ENCODE measurements at regions not wholly inside any gene's neighbourhood (a gene's known extent, or its start where the extent isn't known, plus 50 kb on each side); places are given as distances from the start of the nearest gene placed in this dataset.
"Not testable (repeated sequence)": the region's sequence is repeated elsewhere in the genome, so short reads cannot be mapped to it uniquely, and the experiment has no call there.

- not testable (repeated sequence) for TF ChIP-seq ZNF33A (CRISPR knock-in tag; IDR thresholded peaks at IDR 0.05; ENCODE audit: borderline replicate concordance); SETDB1 (CRISPR knock-in tag; IDR thresholded peaks at IDR 0.05; ENCODE audit: borderline replicate concordance); ZNF800 (CRISPR knock-in tag; IDR thresholded peaks at IDR 0.05); RAD21 (CRISPR knock-in tag; IDR thresholded peaks at IDR 0.05); KLF11 (CRISPR knock-in tag; IDR thresholded peaks at IDR 0.05); EP300 (IDR thresholded peaks at IDR 0.05; ENCODE audit: low read depth in 2 of 2, low read length in 2 of 2); EP300 (CRISPR knock-in tag; IDR thresholded peaks at IDR 0.05; ENCODE audit: borderline replicate concordance); CEBPB (IDR thresholded peaks at IDR 0.05; ENCODE audit: borderline replicate concordance, low read depth, low read length); CREB1 (IDR thresholded peaks at IDR 0.05); CREB1 (CRISPR knock-in tag; IDR thresholded peaks at IDR 0.05); PHF20 (CRISPR knock-in tag; IDR thresholded peaks at IDR 0.05); TBP (CRISPR knock-in tag; IDR thresholded peaks at IDR 0.05); ARID5B (CRISPR knock-in tag; IDR thresholded peaks at IDR 0.05); ZNF136 (CRISPR knock-in tag; IDR thresholded peaks at IDR 0.05; ENCODE audit: low read depth)
- TF ChIP-seq, protein P1, sequence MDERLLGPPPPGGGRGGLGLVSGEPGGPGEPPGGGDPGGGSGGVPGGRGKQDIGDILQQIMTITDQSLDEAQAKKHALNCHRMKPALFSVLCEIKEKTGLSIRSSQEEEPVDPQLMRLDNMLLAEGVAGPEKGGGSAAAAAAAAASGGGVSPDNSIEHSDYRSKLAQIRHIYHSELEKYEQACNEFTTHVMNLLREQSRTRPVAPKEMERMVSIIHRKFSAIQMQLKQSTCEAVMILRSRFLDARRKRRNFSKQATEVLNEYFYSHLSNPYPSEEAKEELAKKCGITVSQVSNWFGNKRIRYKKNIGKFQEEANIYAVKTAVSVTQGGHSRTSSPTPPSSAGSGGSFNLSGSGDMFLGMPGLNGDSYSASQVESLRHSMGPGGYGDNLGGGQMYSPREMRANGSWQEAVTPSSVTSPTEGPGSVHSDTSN (CRISPR knock-in tag; IDR thresholded peaks at IDR 0.05), result not testable (repeated sequence)
- TF ChIP-seq, protein P2, sequence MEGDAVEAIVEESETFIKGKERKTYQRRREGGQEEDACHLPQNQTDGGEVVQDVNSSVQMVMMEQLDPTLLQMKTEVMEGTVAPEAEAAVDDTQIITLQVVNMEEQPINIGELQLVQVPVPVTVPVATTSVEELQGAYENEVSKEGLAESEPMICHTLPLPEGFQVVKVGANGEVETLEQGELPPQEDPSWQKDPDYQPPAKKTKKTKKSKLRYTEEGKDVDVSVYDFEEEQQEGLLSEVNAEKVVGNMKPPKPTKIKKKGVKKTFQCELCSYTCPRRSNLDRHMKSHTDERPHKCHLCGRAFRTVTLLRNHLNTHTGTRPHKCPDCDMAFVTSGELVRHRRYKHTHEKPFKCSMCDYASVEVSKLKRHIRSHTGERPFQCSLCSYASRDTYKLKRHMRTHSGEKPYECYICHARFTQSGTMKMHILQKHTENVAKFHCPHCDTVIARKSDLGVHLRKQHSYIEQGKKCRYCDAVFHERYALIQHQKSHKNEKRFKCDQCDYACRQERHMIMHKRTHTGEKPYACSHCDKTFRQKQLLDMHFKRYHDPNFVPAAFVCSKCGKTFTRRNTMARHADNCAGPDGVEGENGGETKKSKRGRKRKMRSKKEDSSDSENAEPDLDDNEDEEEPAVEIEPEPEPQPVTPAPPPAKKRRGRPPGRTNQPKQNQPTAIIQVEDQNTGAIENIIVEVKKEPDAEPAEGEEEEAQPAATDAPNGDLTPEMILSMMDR (CRISPR knock-in tag; IDR thresholded peaks at IDR 0.05), result not testable (repeated sequence)
These were observed 50.2 kb upstream of the ZNF195 start for GRCh38 chr11:3429191-3429590.

All from HepG2 (cell line).